ENCODE measurements at regions not wholly inside any gene's neighbourhood (a gene's known extent, or its start where the extent isn't known, plus 50 kb on each side); places are given as distances from the start of the nearest gene placed in this dataset.

GRCh38 chr16:73172973-73173709, 125.2 kb upstream of the ZFHX3 start:
- Histone ChIP-seq H3K27ac (peak overlapping the region; percentile 36 to 65 (median 55)), H3K4me3 (no peak overlapping the region), H3K36me3 (no peaks in the 10 kb centered on the region), H3K4me1 (peaks cover 0 to 32% (median 26%) of the 10 kb centered on the region in 4 donors), H3K9me3 (no peaks in the 10 kb centered on the region), H3K27me3 (no peaks in the 10 kb centered on the region)
- in situ Hi-C loops (cut with MboI; ENCODE audit: low pct_ligation_motif_present in 1 of 4, low pct_unique_long_range_greater_than_20kb in 1 of 4, low sequenced_read_pairs in 3 of 4) (loop anchor here in 1 of 4 donors (5.0 kb wide), 1 partner anchor 106 kb away; no protein-coding TSS in a partner anchor), intact Hi-C loops (cut with DNase I; ENCODE audit: low total_unique reads) (loop anchor here (10.0 kb wide), 1 partner anchor 328 kb away; no protein-coding TSS in a partner anchor)
- TF ChIP-seq, protein P1, sequence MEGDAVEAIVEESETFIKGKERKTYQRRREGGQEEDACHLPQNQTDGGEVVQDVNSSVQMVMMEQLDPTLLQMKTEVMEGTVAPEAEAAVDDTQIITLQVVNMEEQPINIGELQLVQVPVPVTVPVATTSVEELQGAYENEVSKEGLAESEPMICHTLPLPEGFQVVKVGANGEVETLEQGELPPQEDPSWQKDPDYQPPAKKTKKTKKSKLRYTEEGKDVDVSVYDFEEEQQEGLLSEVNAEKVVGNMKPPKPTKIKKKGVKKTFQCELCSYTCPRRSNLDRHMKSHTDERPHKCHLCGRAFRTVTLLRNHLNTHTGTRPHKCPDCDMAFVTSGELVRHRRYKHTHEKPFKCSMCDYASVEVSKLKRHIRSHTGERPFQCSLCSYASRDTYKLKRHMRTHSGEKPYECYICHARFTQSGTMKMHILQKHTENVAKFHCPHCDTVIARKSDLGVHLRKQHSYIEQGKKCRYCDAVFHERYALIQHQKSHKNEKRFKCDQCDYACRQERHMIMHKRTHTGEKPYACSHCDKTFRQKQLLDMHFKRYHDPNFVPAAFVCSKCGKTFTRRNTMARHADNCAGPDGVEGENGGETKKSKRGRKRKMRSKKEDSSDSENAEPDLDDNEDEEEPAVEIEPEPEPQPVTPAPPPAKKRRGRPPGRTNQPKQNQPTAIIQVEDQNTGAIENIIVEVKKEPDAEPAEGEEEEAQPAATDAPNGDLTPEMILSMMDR (IDR thresholded peaks at IDR 0.05) = peak in 2 of 5 experiments; percentile 26 to 35
- TF ChIP-seq POLR2A (IDR thresholded peaks at IDR 0.05) = no peak
- 33 to 45% methylated on average over 14 to 18 of the region's 18 CpGs for WGBS, 2 donors (ENCODE audit: low coverage in 1 of 2)
- no peak for DNase-seq

DNA sequence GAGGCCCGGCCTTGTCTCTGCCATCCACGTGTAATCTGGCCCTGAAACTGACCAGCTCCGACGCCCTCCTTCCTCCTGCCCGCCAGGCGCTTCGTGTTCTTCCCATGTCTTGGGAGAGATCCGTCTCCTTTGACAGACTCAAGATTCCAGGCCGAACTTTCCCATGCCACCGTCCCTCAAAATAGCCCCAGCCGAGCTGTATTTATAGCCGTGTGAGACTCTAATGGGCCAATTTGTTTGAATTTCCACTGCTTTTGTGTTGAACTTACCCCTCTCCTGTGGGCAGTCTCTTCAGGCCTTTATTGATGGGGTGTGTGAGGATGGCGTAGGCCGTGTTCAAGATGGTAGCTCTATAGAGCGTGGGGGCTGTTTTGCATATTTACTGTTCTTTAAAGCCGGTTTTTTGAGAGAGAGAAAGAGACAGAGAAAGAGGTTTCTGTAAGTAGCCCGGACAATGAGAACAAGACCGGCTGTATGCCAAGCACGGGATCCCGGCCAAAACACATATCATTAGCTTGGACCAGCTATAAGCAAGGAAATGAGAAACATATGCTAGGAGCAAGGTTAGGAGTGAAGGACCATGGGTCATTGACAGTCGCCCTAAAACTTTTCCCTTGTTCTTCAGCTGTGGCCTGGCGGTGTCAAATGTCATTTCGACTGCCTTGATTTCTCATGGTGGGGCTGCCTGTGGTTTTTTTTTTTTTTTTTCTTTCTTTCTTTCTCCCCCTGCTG, 124.5 kb upstream of the ZFHX3 start:
- TF ChIP-seq POLR2A (IDR thresholded peaks at IDR 0.05) (no peak), POLR2AphosphoS5 (IDR thresholded peaks at IDR 0.05) (peak in 2 of 3 donors; percentile 10 to 33)
- TF ChIP-seq, protein P1 (IDR thresholded peaks at IDR 0.05) = peak in 3 of 5 experiments; percentile 28 to 54 (median 54)
- Histone ChIP-seq H3K27ac (peak overlapping the region; percentile 49 to 72 (median 61)), H3K9me3 (no peaks in the 10 kb centered on the region), H3K27me3 (no peaks in the 10 kb centered on the region), H3K36me3 (no peaks in the 10 kb centered on the region), H3K4me3 (no peak overlapping the region), H3K4me1 (peaks cover 0 to 32% (median 26%) of the 10 kb centered on the region in 4 donors)
- 36 to 49% methylated on average over 5 to 23 of the region's 23 CpGs for WGBS, 2 donors (ENCODE audit: low coverage in 1 of 2)
- DNase-seq = peak; percentile 86
- in situ Hi-C loops (cut with MboI; ENCODE audit: low pct_ligation_motif_present in 1 of 4, low pct_unique_long_range_greater_than_20kb in 1 of 4, low sequenced_read_pairs in 3 of 4) (loop anchor here in 1 of 4 donors (5.0 kb wide), 1 partner anchor 105 kb away; no protein-coding TSS in a partner anchor), intact Hi-C loops (cut with DNase I; ENCODE audit: low total_unique reads) (loop anchor here (10.0 kb wide), 1 partner anchor 328 kb away; no protein-coding TSS in a partner anchor)

DNA sequence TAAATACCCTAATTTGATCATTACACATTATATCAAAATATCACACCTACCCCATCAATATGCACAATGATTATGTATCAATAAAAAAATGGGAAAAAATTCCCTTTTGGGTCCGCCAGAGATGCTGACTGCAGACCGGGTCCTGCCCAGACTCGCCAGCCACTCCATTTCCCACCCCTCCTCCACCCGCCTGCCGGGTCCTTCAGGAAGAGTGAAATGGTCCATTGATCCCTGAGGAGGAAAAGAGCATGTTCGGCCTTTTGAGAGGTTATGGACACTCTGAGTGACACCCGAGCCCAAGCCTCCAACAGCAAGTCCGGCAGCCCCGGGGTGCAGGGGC, 123.9 kb upstream of the ZFHX3 start:
- in situ Hi-C loops (cut with MboI; ENCODE audit: low pct_ligation_motif_present in 1 of 4, low pct_unique_long_range_greater_than_20kb in 1 of 4, low sequenced_read_pairs in 3 of 4) = loop anchor here in 1 of 4 donors (5.0 kb wide), 1 partner anchor 105 kb away; no protein-coding TSS in a partner anchor
- H3K27ac ChIP-seq = peak overlapping the region; percentile 49 to 72 (median 61)

GRCh38 chr16:73171380-73171779, 123.5 kb upstream of the ZFHX3 start:
- 45 to 48% methylated on average over 6 to 9 of the region's 9 CpGs for WGBS, 2 donors (ENCODE audit: low coverage in 1 of 2)
- intact Hi-C loops (cut with DNase I; ENCODE audit: low total_unique reads) = loop anchor here (10.0 kb wide), 1 partner anchor 327 kb away; no protein-coding TSS in a partner anchor
- TF ChIP-seq POLR2A (IDR thresholded peaks at IDR 0.05) = no peak
- TF ChIP-seq POLR2AphosphoS5 (IDR thresholded peaks at IDR 0.05) = no peak
- TF ChIP-seq, protein P1 (IDR thresholded peaks at IDR 0.05) = no peak
- no peak for TF ChIP-seq EP300 (IDR thresholded peaks at IDR 0.05; ENCODE audit: low read depth)
- Histone ChIP-seq H3K36me3 (no peaks in the 10 kb centered on the region), H3K27ac (peak overlapping the region in 1 of 4 donors; percentile 65), H3K27me3 (no peaks in the 10 kb centered on the region), H3K9me3 (no peaks in the 10 kb centered on the region), H3K4me1 (peaks cover 0 to 35% (median 26%) of the 10 kb centered on the region in 4 donors), H3K4me3 (no peak overlapping the region)
- DNase-seq = peak; percentile 29
- in situ Hi-C loops (cut with MboI; ENCODE audit: low pct_ligation_motif_present in 1 of 4, low pct_unique_long_range_greater_than_20kb in 1 of 4, low sequenced_read_pairs in 3 of 4) = loop anchor here in 1 of 4 donors (5.0 kb wide), 1 partner anchor 104 kb away; no protein-coding TSS in a partner anchor

More for the DNA sequence above, 123.9 kb upstream of the ZFHX3 start:
- Histone ChIP-seq H3K27me3 (no peaks in the 10 kb centered on the region), H3K4me3 (no peak overlapping the region), H3K36me3 (no peaks in the 10 kb centered on the region), H3K4me1 (peaks cover 0 to 34% (median 26%) of the 10 kb centered on the region in 4 donors), H3K9me3 (no peaks in the 10 kb centered on the region)
- DNase-seq = no peak
- WGBS, 2 donors (ENCODE audit: low coverage in 1 of 2) = 84% methylated on average over 5 to 9 of the region's 9 CpGs
- no peak for TF ChIP-seq POLR2A (IDR thresholded peaks at IDR 0.05)
- no peak for TF ChIP-seq EP300 (IDR thresholded peaks at IDR 0.05; ENCODE audit: low read depth)
- intact Hi-C loops (cut with DNase I; ENCODE audit: low total_unique reads) = loop anchor here (10.0 kb wide), 1 partner anchor 327 kb away; no protein-coding TSS in a partner anchor
